Duodenal mucosa (tissue), 2 donors: ENCODE measurements at regions not wholly inside any gene's neighbourhood (a gene's known extent, or its start where the extent isn't known, plus 50 kb on each side); places are given as distances from the start of the nearest gene placed in this dataset.
A peak's percentile ranks its signal among the peaks of the same experiment; 100 is the strongest.

Experiments
- H3K27ac ChIP-seq: one replicate; pipeline ENCODE4 v1.7.0; 2013; ENCODE audit warnings: low read depth, low read length
- H3K27me3 ChIP-seq, 2 donors: one replicate each; pipeline ENCODE4 v1.7.0; 2013; ENCODE audit warnings: low read length in 2 of 2, control low read depth in 1 of 2; ENCODE audit not compliant: insufficient read depth in 2 of 2, control insufficient read depth in 1 of 2
- H3K36me3 ChIP-seq, 2 donors: one replicate each; pipeline ENCODE4 v1.7.0; 2013; ENCODE audit warnings: low read length in 2 of 2, control low read depth in 1 of 2; ENCODE audit not compliant: insufficient read depth in 2 of 2, control insufficient read depth in 1 of 2
- H3K4me1 ChIP-seq, 2 donors: one replicate each; pipeline ENCODE4 v1.7.0; 2013; ENCODE audit warnings: low read length in 2 of 2, control low read depth in 1 of 2; ENCODE audit not compliant: insufficient read depth in 2 of 2, control insufficient read depth in 1 of 2
- H3K4me3 ChIP-seq, 2 donors: one replicate each; pipeline ENCODE4 v1.7.0; 2013; ENCODE audit warnings: low read length in 2 of 2, low read depth in 1 of 2
- H3K9ac ChIP-seq, 2 donors: one replicate each; pipeline ENCODE4 v1.7.0; 2013; ENCODE audit warnings: low read length in 2 of 2, low read depth in 1 of 2
- H3K9me3 ChIP-seq, 2 donors: one replicate each; pipeline ENCODE4 v1.7.0; 2013; ENCODE audit warnings: low read length in 2 of 2, control low read depth in 1 of 2; ENCODE audit not compliant: control insufficient read depth in 1 of 2

DNA sequence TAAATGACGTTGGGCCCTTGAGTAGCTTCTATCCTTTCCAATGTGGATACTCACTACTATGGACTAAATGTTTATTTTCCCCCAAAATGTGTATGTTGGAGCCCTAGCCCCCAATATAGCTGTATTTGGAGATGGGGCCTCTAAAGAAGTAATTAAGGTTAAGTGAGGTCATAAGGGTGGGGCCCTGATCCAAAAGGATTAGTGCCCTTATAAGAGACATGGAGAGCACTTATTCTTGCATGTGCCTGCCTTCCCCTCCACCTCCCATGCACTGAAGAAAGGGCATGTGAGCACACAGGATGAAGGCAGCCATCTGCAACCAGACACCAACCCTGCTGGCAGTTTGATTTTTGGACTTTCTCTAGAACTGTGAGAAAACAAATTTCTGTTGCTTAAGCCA, 115.7 kb upstream of the MED13 start:
- Histone ChIP-seq H3K27ac (no peak overlapping the region), H3K9ac (no peak overlapping the region), H3K4me3 (no peak overlapping the region), H3K36me3 (no peaks in the 10 kb centered on the region), H3K27me3 (no peaks in the 10 kb centered on the region), H3K9me3 (peaks cover 7 to 8% of the 10 kb centered on the region in 2 donors), H3K4me1 (no peaks in the 10 kb centered on the region)

DNA sequence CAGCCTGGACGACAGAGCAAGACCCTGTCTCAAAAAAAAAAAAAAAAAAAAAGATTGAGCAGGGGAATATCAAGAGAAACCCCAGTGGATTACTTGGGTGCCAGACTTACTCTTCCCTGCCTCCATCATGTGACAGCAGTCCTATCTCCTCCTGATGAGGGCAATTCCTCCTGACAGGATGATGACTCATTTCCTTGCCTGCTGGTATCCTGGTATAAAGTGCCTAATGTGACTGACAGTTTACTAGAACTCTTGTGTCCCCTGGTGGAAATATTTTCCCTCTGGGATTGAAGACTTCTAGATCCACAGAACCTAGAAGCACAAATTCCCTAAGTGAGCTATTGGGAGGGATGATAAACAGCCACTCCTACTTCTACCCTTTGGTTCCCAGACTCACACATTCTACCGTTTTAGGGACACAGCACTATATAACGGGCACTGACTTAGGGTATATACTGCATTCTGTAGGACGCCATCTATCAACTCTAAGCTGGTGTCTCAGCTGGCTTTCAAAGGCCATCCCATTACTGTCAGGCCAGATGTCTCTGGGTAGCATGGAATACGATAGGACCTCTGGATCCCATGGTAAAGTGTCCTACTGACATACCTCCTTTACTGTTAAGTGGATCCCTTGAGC, 114.6 kb upstream of the MED13 start:
- H3K27ac ChIP-seq = no peak overlapping the region

DNA sequence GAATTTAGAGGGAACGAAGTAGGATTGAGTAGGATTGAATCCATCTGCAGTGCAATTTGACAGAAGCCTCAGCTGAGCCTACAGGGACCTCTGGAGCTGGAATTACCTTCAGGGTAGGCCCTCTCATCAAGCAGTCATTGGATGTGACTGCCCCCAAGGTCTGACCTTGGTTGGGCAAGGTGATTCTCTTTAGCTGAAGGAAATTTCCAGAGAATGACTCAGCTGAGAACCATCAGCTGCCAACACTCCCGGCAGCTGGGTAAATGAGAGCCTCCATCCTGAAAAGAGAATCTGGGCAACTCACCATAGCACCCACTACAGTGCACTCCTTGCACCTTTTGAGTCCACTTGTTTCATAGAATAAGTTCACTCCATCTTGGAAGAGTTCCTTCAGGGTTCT, 113.5 kb upstream of the MED13 start:
- no peak overlapping the region for H3K9ac ChIP-seq
- H3K4me1 ChIP-seq = no peaks in the 10 kb centered on the region
- no peaks in the 10 kb centered on the region for H3K36me3 ChIP-seq
- peaks cover 7 to 8% of the 10 kb centered on the region in 2 donors for H3K9me3 ChIP-seq
- no peak overlapping the region for H3K4me3 ChIP-seq
- H3K27ac ChIP-seq = no peak overlapping the region
- no peaks in the 10 kb centered on the region for H3K27me3 ChIP-seq

More for the DNA sequence above, 114.6 kb upstream of the MED13 start:
- H3K4me3 ChIP-seq = no peak overlapping the region
- H3K27me3 ChIP-seq = no peaks in the 10 kb centered on the region
- peaks cover 7 to 8% of the 10 kb centered on the region in 2 donors for H3K9me3 ChIP-seq
- H3K4me1 ChIP-seq = no peaks in the 10 kb centered on the region
- H3K9ac ChIP-seq = no peak overlapping the region
- no peaks in the 10 kb centered on the region for H3K36me3 ChIP-seq

DNA sequence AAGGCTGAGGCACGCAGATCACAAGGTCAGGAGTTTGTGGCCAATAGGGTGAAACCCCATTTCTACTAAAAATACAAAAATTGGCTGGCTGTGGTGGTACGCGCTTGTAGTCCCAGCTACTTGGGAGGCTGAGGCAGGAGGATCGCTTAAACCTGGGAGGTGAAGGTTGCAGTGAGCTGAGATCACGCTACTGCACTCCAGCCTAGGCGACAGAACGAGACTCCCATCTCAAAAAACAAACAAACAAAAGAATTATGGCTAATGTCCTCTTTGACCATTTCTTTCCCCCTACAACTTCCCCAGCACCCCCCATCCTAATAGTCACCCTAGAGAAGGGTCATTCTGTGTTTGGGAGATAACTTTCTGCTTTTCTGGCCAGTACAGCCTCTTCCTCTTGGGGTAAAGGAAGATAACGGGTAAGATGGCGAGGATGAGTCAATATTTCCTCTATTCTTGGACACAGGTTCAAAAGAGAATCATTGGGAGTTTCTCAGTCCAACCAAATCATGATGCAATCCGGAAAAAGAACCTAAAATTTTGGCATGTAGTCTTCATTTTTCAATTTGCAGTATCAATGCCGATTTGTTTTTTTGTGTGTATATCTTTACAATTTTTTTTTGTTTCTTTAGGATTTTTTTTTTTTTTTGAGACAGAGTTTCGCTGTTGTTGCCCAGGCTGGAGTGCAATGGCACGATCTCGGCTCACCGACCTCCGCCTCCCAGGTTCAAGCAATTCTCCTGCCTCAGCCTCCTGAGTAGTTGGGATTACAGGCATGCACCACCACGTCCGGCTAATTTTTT, 107.6 kb upstream of the MED13 start:
- no peak overlapping the region for H3K9ac ChIP-seq
- H3K9me3 ChIP-seq = no peaks in the 10 kb centered on the region
- H3K27ac ChIP-seq = no peak overlapping the region
- H3K4me1 ChIP-seq = peaks cover 0 to 3% of the 10 kb centered on the region in 2 donors
- H3K27me3 ChIP-seq = no peaks in the 10 kb centered on the region
- H3K4me3 ChIP-seq = no peak overlapping the region
- no peaks in the 10 kb centered on the region for H3K36me3 ChIP-seq

DNA sequence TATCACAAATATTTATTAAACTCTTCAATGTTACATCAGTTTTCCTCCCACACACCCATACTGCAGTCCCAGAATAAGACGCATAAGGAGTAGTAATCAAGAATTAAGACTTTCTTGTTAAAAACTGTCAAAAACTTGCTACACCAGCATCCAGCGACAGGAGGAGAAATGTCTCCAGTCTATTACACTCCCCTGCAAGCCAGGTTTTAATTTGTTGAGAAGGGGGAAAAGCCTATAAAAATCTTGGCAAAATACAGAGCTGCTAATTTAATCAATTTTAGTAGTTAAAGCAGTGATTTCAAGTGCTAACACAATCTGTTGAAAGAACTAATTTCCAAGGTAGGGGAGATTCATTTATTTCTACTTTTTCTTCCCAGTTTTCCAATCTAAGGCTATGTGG, 102.0 kb upstream of the MED13 start:
- Histone ChIP-seq H3K9me3 (no peaks in the 10 kb centered on the region), H3K36me3 (no peaks in the 10 kb centered on the region), H3K4me3 (no peak overlapping the region), H3K27ac (no peak overlapping the region), H3K27me3 (no peaks in the 10 kb centered on the region), H3K4me1 (peaks cover 17 to 29% of the 10 kb centered on the region in 2 donors), H3K9ac (no peak overlapping the region)

DNA sequence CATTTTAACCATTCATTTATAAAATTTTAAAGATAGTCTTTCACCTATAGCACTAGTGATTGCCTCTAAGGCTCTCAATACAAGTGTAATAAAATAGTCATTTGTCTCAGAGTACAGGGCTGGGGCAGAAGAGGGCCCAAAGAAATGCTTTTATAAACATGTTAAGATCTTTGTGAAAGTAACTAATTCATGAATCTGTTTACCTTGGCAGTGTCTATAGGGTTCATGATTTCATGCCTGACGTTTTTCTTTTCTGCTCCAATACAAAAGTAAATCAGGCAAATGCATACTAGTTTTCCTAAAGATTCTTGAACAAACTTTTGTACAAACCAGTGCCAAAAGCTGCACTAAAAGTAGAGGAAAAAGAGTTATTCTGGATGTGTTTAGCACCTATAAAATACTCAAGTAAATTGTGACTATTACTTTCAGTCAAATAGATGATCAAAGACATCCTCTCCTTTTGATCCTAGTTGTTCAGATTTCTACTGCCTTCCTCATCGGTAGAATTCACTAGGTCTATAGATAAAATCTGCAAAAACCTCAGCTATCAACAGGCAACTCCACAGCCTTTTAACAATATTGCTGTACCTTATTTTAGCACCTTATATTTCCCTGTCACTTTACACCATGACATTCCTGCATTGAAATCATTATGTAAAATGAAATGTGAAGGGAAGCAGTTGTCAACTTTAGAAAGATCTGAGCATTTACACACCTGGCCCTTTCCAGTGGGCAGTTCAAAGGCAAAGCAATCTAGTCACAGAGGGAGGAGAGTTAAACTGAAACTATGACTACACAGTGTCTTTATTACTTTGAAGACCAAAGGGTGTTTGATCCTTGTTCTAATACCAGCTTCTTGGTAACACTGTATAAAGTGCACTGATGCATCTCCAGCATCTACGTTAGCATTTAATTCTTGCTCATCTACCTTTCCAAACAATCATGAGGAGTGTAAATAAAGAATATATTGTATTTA, 100.0 kb upstream of the MED13 start:
- Histone ChIP-seq H3K36me3 (no peaks in the 10 kb centered on the region), H3K4me1 (peaks cover 17 to 26% of the 10 kb centered on the region in 2 donors), H3K27ac (peak overlapping the region; percentile 66), H3K9ac (no peak overlapping the region), H3K4me3 (peak overlapping the region in 1 of 2 donors; percentile 16), H3K9me3 (no peaks in the 10 kb centered on the region), H3K27me3 (no peaks in the 10 kb centered on the region)

DNA sequence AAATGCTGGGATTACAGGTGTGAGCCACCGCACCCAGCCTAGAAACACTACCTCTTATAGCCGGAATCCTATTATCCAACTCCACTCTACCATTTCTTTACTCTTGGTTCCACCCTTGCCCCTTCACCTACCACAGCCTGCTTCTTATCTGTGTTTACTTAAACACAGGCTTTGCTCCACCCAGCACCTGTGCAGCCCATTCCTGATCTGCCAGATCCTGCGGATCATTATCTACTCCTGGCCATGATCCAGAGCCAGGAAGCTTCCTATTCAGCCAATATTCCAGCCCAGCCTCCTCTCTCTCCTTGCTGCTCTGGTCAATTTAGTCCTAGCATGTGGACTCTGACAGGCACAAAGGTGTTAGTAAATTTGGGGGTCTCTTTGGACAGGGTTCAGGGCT, 98.8 kb upstream of the MED13 start:
- H3K9ac ChIP-seq = peak overlapping the region in 1 of 2 donors; percentile 30
- H3K27ac ChIP-seq = peak overlapping the region; percentile 52
- no peak overlapping the region for H3K4me3 ChIP-seq
- no peaks in the 10 kb centered on the region for H3K9me3 ChIP-seq
- H3K4me1 ChIP-seq = peaks cover 17 to 26% of the 10 kb centered on the region in 2 donors
- H3K27me3 ChIP-seq = no peaks in the 10 kb centered on the region
- no peaks in the 10 kb centered on the region for H3K36me3 ChIP-seq

DNA sequence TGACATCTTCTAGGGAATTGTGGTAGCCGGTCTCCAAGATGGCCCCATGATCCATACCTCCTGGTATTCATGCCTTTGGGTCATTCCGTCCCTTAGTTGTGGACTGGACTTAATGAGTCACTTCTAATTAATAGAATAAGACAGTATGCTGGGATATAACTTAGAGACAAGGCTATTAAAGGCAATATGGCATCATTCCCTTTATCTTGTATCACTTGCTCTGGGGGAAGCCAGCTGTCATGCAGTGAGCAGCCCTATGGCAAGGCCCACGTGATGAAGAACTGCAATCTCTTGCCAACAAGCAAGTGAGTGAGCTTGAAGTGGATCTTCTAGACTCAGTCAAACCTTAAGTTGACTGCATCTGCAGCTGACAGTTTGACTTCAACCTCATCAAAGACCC, 97.8 kb upstream of the MED13 start:
- Histone ChIP-seq H3K4me3 (no peak overlapping the region), H3K9me3 (no peaks in the 10 kb centered on the region), H3K27me3 (no peaks in the 10 kb centered on the region), H3K27ac (no peak overlapping the region), H3K9ac (no peak overlapping the region), H3K4me1 (peaks cover 17 to 26% of the 10 kb centered on the region in 2 donors), H3K36me3 (no peaks in the 10 kb centered on the region)

DNA sequence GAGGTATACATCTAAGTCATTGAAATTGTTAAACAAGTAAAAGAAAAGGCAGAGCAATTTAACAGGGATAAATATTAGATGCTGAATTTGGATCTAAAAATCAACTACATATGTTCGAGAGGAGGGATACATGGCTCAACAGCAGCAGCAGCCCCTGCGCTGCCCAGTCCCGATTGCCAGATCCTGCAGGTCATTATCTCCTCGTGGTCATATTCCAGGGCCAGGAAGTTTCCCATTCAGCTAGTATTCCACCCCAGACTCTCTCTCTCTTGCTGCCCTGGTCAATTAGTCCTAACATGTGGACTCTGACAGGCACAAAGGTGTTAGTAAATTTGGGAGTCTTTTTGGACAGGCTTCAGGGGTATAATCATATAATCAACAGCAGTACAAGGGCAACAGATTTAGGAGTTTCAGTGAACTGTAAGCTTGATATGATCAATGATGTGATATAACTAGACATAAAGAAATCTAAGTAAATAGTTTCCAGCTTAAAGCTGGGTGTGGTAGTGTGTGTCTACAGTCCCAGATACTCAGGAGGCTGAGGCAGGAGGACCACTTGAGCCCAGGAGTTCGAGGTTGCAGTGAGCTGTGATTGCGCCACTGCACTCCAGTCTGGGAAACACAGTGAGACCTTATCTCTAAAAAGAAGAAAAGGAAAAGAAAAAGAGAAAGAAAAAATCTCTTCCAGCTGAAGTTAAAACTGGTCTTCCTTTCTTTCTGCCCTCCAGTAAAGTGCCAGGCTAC, 96.5 kb upstream of the MED13 start:
- Histone ChIP-seq H3K27ac (no peak overlapping the region), H3K9me3 (no peaks in the 10 kb centered on the region), H3K4me1 (peaks cover 17 to 26% of the 10 kb centered on the region in 2 donors), H3K36me3 (no peaks in the 10 kb centered on the region), H3K9ac (no peak overlapping the region), H3K4me3 (no peak overlapping the region), H3K27me3 (no peaks in the 10 kb centered on the region)
